Heart left ventricle (tissue), 13 donors: ENCODE measurements at regions not wholly inside any gene's neighbourhood (a gene's known extent, or its start where the extent isn't known, plus 50 kb on each side); places are given as distances from the start of the nearest gene placed in this dataset.

Source experiments
- POLR2A ChIP-seq, 2 donors: fragments of 450-650 bp; IDR thresholded peaks; one replicate each; pipeline ENCODE4 v1.6.1; 2017; ENCODE audit warnings: antibody characterized with exemption in 2 of 2, mild to moderate bottlenecking in 2 of 2, moderate library complexity in 2 of 2
- TF ChIP-seq, protein P1 (sequence below), 12 donors: fragments of 200-600 bp; sonication (generic) in 4 of 12; IDR thresholded peaks; one replicate each; pipeline versions ENCODE4 v1.5.0 to v1.8.0; 2018 to 2022; ENCODE audit warnings: antibody characterized with exemption in 12 of 12, mild to moderate bottlenecking in 5 of 12
- donor health status: ischemic (EF 13 %, LVEDD 7.1; RV severe dilation, severe dysfunction).
- donor health status: DM: no; HTN: yes; CAD: no.
- donor health status: DM: no; HTN: no; CAD: no.
- donor health status: ischemic (EF 25% LVEDD 6.9; RV normal size, moderate dysfunction).
- donor health status: ischemic (EF 25% LVEDD 5.7; RV mildly dilated, moderate dysfunction).
- donor health status: ischemic (EF 35%, LVEDD 5.7; RV mildly dilated, moderate dysfunction).
- donor health status: nonischemic (EF 11% LVEDD 7.7; RV severe dilation, severe dysfunction).
- donor health status: DM: yes; HTN: yes; CAD: no.
- donor health status: PGD.
- donor health status: ischemic (EF 29% LVEDD 5.4; RV normal size, mild dysfunction).
- donor health status: nonischemic (EF 23%, LVEDD 6.1; RV moderate dilation, normal function).

GRCh38 chr4:31183256-31183655, 463.1 kb downstream of the PCDH7 start:
- TF ChIP-seq, protein P1, sequence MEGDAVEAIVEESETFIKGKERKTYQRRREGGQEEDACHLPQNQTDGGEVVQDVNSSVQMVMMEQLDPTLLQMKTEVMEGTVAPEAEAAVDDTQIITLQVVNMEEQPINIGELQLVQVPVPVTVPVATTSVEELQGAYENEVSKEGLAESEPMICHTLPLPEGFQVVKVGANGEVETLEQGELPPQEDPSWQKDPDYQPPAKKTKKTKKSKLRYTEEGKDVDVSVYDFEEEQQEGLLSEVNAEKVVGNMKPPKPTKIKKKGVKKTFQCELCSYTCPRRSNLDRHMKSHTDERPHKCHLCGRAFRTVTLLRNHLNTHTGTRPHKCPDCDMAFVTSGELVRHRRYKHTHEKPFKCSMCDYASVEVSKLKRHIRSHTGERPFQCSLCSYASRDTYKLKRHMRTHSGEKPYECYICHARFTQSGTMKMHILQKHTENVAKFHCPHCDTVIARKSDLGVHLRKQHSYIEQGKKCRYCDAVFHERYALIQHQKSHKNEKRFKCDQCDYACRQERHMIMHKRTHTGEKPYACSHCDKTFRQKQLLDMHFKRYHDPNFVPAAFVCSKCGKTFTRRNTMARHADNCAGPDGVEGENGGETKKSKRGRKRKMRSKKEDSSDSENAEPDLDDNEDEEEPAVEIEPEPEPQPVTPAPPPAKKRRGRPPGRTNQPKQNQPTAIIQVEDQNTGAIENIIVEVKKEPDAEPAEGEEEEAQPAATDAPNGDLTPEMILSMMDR (IDR thresholded peaks at IDR 0.05): no peak
- no peak for TF ChIP-seq POLR2A (IDR thresholded peaks at IDR 0.05)
